ENCODE measurements at regions not wholly inside any gene's neighbourhood (a gene's known extent, or its start where the extent isn't known, plus 50 kb on each side); places are given as distances from the start of the nearest gene placed in this dataset.

- ChIA-PET POLR2A (ENCODE audit: partially characterized antibody) (no interaction called here), CTCF (ENCODE audit: partially characterized antibody) (no interaction called here)
- no peak overlapping the region for H3K56ac ChIP-seq (replicated peaks; ENCODE audit: insufficient read length, low read depth, low read length)
- no peaks in the 10 kb centered on the region for H3K27me3 ChIP-seq (replicated peaks in 1 of 4; ENCODE audit: control insufficient read depth in 3 of 4, extremely low read depth in 1 of 4, insufficient read depth in 3 of 4, low read length in 3 of 4)
- 89% methylated on average over 3 of the region's 3 CpGs; no CpG with 5 or more reads in 1 of the 2 experiments for WGBS, 2 experiments (ENCODE audit: extremely low coverage in 1 of 2, insufficient coverage in 1 of 2, insufficient read length in 1 of 2, insufficient replicate concordance in 2 of 2, low coverage in 1 of 2, low lambda C conversion rate in 2 of 2, missing lambda C conversion rate in 1 of 2)
- no peaks in the 10 kb centered on the region for H3K36me3 ChIP-seq (ENCODE audit: control insufficient read depth in 2 of 4, insufficient read depth in 4 of 4, low read length in 3 of 4)
- DNase-seq (ENCODE audit: low read depth in 1 of 2, low spot score in 2 of 2), result no peak
- H2BK120ac ChIP-seq (replicated peaks; ENCODE audit: low read depth, low read length), result no peak overlapping the region
- H4K91ac ChIP-seq (replicated peaks; ENCODE audit: insufficient read length, low read length), result no peak overlapping the region
- no peak overlapping the region for H2AFZ ChIP-seq (ENCODE audit: low read length)
- no peak overlapping the region for H2AK5ac ChIP-seq (ENCODE audit: low read depth, low read length)
- H3K4me2 ChIP-seq (ENCODE audit: insufficient read depth in 1 of 2, low read depth in 2 of 2, low read length in 2 of 2), result no peak overlapping the region
- H2BK12ac ChIP-seq (ENCODE audit: low read depth, low read length), result no peak overlapping the region
- H3K4me1 ChIP-seq (replicated peaks in 1 of 4; ENCODE audit: control insufficient read depth in 3 of 4, insufficient read depth in 4 of 4, low read length in 3 of 4), result peaks cover 0 to 5% (median 0%) of the 10 kb centered on the region in 4 experiments; a peak in 2 of 7 replicates
- no peak for FAIRE-seq
- H3K14ac ChIP-seq (ENCODE audit: insufficient read length), result no peak overlapping the region
- no peak overlapping the region for H3K23ac ChIP-seq (ENCODE audit: insufficient read length)
- no peaks in the 10 kb centered on the region for H3K79me1 ChIP-seq (ENCODE audit: low read depth, low read length)
- no peak overlapping the region for H3K9ac ChIP-seq (replicated peaks in 1 of 4; ENCODE audit: extremely low read depth in 1 of 4, low read depth in 3 of 4, low read length in 3 of 4)
- H3K9me3 ChIP-seq (ENCODE audit: insufficient read depth in 2 of 2, low read depth in 1 of 2, low read length in 1 of 2), result no peaks in the 10 kb centered on the region
- no peak overlapping the region for H3K18ac ChIP-seq (ENCODE audit: extremely low read depth, low read length)
- no peaks in the 10 kb centered on the region for H3K23me2 ChIP-seq (ENCODE audit: low read depth, low read length)
- H4K8ac ChIP-seq (ENCODE audit: extremely low read depth, insufficient read depth, low read length), result no peak overlapping the region
- H2BK15ac ChIP-seq (ENCODE audit: low read length), result no peak overlapping the region
- no peak overlapping the region for H3K27ac ChIP-seq (ENCODE audit: low read depth, low read length)
- H4K5ac ChIP-seq (ENCODE audit: insufficient read length, low read depth, low read length), result no peak overlapping the region
- no peak overlapping the region for H2BK20ac ChIP-seq (ENCODE audit: low read length)
- H3K79me2 ChIP-seq (ENCODE audit: control insufficient read depth in 1 of 2, insufficient read depth in 2 of 2, low read length in 2 of 2), result no peaks in the 10 kb centered on the region
- no peak overlapping the region for H2BK5ac ChIP-seq (ENCODE audit: low read depth, low read length)
- no peak overlapping the region for H3K4ac ChIP-seq (replicated peaks; ENCODE audit: insufficient read length, low read depth, low read length)
- no peaks in the 10 kb centered on the region for H4K20me1 ChIP-seq (replicated peaks in 1 of 2; ENCODE audit: control insufficient read depth in 1 of 2, insufficient read depth in 2 of 2, low read length in 2 of 2)
- H3K4me3 ChIP-seq (ENCODE audit: extremely low read depth in 1 of 4, insufficient read depth in 2 of 4, low read depth in 3 of 4, low read length in 4 of 4), result no peak overlapping the region
- TF ChIP-seq SP2 (IDR thresholded peaks at IDR 0.05; ENCODE audit: low read length), result no peak
- TF ChIP-seq ATF2 (IDR thresholded peaks at IDR 0.05; ENCODE audit: low read length), result no peak
- TF ChIP-seq CEBPB (IDR thresholded peaks at IDR 0.05; ENCODE audit: low read depth, low read length), result no peak
- TF ChIP-seq PHF8 (conservative IDR thresholded peaks at IDR 0.05; ENCODE audit: low read depth, low read length), result no peak
- no peak for TF ChIP-seq ATF3 (IDR thresholded peaks at IDR 0.05; ENCODE audit: insufficient read depth, low read depth, low read length)
- no peak for TF ChIP-seq MAX (IDR thresholded peaks at IDR 0.05)
- TF ChIP-seq POLR2AphosphoS5 (IDR thresholded peaks at IDR 0.05; ENCODE audit: low read depth, low read length), result no peak
- no peak for TF ChIP-seq SIRT6 (IDR thresholded peaks at IDR 0.05; ENCODE audit: low read length)
- TF ChIP-seq RFX5 (IDR thresholded peaks at IDR 0.05; ENCODE audit: borderline replicate concordance, low read depth, low read length), result no peak
- no peak for TF ChIP-seq FOSL1 (IDR thresholded peaks at IDR 0.05; ENCODE audit: insufficient read depth, low read depth, low read length)
- no peak for TF ChIP-seq SP4 (IDR thresholded peaks at IDR 0.05; ENCODE audit: low read length)
- TF ChIP-seq CTBP2 (IDR thresholded peaks at IDR 0.05; ENCODE audit: borderline replicate concordance, insufficient read depth, insufficient read length, low read length), result no peak
- no peak for TF ChIP-seq YY1 (IDR thresholded peaks at IDR 0.05; ENCODE audit: low read depth, low read length)
These were observed 76.8 kb downstream of the ACKR3 start for GRCh38 chr2:236646441-236646840.

Data from H1 (cell line).